ENCODE measurements at regions not wholly inside any gene's neighbourhood (a gene's known extent, or its start where the extent isn't known, plus 50 kb on each side); places are given as distances from the start of the nearest gene placed in this dataset.

DNA sequence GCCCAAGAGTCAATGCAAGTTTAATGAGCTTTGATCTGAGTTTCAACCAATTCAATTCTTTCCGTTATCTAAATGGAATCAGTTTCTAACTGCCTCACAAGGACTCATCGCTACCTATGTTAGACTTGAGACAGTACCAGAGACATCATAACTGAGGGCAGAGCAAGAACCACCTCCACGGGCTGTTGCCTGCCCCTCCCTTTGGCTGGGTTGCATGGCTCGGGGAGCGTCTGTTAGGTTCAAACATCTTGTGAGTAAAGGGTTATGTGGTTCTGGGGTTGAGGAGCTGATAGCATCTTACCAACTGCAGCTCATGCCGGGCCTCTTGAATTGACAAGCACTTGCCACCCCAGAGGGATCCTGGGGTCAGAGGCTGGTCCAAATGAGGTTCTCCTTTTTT, 457.9 kb downstream of the ENC1 start:
- H3K9me3 ChIP-seq (ENCODE audit: control insufficient read depth in 1 of 2, insufficient read depth in 1 of 2, low read depth in 1 of 2, low read length in 2 of 2): no peaks in the 10 kb centered on the region
- no peak for TF ChIP-seq FOSL1 (IDR thresholded peaks at IDR 0.05; ENCODE audit: low read depth)
- TF ChIP-seq, protein P1, sequence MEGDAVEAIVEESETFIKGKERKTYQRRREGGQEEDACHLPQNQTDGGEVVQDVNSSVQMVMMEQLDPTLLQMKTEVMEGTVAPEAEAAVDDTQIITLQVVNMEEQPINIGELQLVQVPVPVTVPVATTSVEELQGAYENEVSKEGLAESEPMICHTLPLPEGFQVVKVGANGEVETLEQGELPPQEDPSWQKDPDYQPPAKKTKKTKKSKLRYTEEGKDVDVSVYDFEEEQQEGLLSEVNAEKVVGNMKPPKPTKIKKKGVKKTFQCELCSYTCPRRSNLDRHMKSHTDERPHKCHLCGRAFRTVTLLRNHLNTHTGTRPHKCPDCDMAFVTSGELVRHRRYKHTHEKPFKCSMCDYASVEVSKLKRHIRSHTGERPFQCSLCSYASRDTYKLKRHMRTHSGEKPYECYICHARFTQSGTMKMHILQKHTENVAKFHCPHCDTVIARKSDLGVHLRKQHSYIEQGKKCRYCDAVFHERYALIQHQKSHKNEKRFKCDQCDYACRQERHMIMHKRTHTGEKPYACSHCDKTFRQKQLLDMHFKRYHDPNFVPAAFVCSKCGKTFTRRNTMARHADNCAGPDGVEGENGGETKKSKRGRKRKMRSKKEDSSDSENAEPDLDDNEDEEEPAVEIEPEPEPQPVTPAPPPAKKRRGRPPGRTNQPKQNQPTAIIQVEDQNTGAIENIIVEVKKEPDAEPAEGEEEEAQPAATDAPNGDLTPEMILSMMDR (IDR thresholded peaks at IDR 0.05 in 2 of 3, conservative IDR thresholded peaks at IDR 0.05 in 1 of 3; ENCODE audit: borderline replicate concordance in 1 of 3, insufficient read depth in 1 of 3, low read depth in 2 of 3, low read length in 2 of 3): no peak
- TF ChIP-seq JUND (IDR thresholded peaks at IDR 0.05): no peak
- TF ChIP-seq SRF (IDR thresholded peaks at IDR 0.05; ENCODE audit: low read depth): no peak
- TF ChIP-seq EZH2 (IDR thresholded peaks at IDR 0.05): no peak
- no peak for TF ChIP-seq EZH2phosphoT487 (IDR thresholded peaks at IDR 0.05; ENCODE audit: borderline replicate concordance)
- no peak for TF ChIP-seq YY1 (IDR thresholded peaks at IDR 0.05; ENCODE audit: extremely low read depth, insufficient replicate concordance, low read depth, low read length)
- no peak for TF ChIP-seq POLR2A (IDR thresholded peaks at IDR 0.05; ENCODE audit: borderline replicate concordance, extremely low read depth, insufficient read depth, insufficient read length)
- TF ChIP-seq, protein P2, sequence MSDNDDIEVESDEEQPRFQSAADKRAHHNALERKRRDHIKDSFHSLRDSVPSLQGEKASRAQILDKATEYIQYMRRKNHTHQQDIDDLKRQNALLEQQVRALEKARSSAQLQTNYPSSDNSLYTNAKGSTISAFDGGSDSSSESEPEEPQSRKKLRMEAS (IDR thresholded peaks at IDR 0.05): no peak
- no peak for TF ChIP-seq ZFX (IDR thresholded peaks at IDR 0.05)
- no peak for TF ChIP-seq SP1 (IDR thresholded peaks at IDR 0.05; ENCODE audit: low read depth)
- no peak for TF ChIP-seq CEBPB (IDR thresholded peaks at IDR 0.05; ENCODE audit: low read depth)
- H3K79me2 ChIP-seq (ENCODE audit: insufficient read depth, low read length): no peaks in the 10 kb centered on the region
- DNase-seq (ENCODE audit: low read depth, low spot score): no peak
- no TSS peak for BruUV-seq (replicated peaks)
- H4K20me1 ChIP-seq (ENCODE audit: insufficient read depth): no peaks in the 10 kb centered on the region
- POLR2A ChIA-PET: no interaction called here
- H3K9ac ChIP-seq (ENCODE audit: low read length): no peak overlapping the region
- no peak overlapping the region for H3K27ac ChIP-seq (ENCODE audit: low read depth, low read length)
- H3K27me3 ChIP-seq (ENCODE audit: insufficient read depth, low read length): no peaks in the 10 kb centered on the region
- RAD21 ChIA-PET (ENCODE audit: low non-redundant PET in 1 of 2, low total read pairs in 2 of 2, uncharacterized antibody in 2 of 2, unreplicated experiment in 2 of 2): no interaction called here
- H3K4me2 ChIP-seq (ENCODE audit: low read length): no peak overlapping the region
- H3K4me1 ChIP-seq (ENCODE audit: control insufficient read depth in 1 of 2, insufficient read depth in 2 of 2, low read length in 2 of 2): no peaks in the 10 kb centered on the region
- no peaks in the 10 kb centered on the region for H3K9me2 ChIP-seq (ENCODE audit: insufficient read depth)
- H2AFZ ChIP-seq (ENCODE audit: low read depth, low read length, poor library complexity, severe bottlenecking): no peak overlapping the region
- intact Hi-C loops (cut with micrococcal nuclease): no loop called here
- ATAC-seq: no peak
- CTCF ChIA-PET: no interaction called here
- H3K4me3 ChIP-seq (replicated peaks in 1 of 2; ENCODE audit: low read depth in 1 of 2, low read length in 2 of 2): no peak overlapping the region
- H3K36me3 ChIP-seq (ENCODE audit: control insufficient read depth in 1 of 2, insufficient read depth in 2 of 2, low read length in 2 of 2): no peaks in the 10 kb centered on the region
